ENCODE measurements at regions not wholly inside any gene's neighbourhood (a gene's known extent, or its start where the extent isn't known, plus 50 kb on each side); places are given as distances from the start of the nearest gene placed in this dataset.
"Not testable (repeated sequence)": the region's sequence is repeated elsewhere in the genome, so short reads cannot be mapped to it uniquely, and the experiment has no call there.

GRCh38 chrX:16320765-16321355 lies 153.6 kb downstream of the MAGEB17 start:
- no peak for DNase-seq (ENCODE audit: low spot score)

DNA sequence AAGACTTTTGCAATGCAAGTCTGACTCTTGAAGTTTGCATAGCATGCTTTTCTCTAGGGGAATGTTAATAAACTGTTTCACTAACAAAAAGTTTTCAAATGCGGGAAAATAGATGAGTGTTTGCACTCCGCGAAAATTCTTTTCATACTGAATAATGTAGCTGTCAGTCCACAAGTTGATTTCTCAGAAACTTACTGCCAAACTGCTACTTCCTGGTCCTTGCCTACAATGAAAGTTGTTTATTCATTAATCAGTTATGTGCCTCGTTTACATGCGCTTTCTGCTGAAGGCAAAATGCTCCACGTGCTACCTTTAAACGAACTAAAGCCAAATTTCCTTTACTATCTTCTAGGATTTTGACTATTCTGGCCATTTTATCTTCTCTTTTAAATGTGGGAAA lies 166.2 kb downstream of the MAGEB17 start:
- DNase-seq (ENCODE audit: low spot score), result no peak

- DNase-seq (ENCODE audit: low spot score), result no peak
Measured at GRCh38 chrX:16335181-16335580, 167.9 kb downstream of the MAGEB17 start.

DNA sequence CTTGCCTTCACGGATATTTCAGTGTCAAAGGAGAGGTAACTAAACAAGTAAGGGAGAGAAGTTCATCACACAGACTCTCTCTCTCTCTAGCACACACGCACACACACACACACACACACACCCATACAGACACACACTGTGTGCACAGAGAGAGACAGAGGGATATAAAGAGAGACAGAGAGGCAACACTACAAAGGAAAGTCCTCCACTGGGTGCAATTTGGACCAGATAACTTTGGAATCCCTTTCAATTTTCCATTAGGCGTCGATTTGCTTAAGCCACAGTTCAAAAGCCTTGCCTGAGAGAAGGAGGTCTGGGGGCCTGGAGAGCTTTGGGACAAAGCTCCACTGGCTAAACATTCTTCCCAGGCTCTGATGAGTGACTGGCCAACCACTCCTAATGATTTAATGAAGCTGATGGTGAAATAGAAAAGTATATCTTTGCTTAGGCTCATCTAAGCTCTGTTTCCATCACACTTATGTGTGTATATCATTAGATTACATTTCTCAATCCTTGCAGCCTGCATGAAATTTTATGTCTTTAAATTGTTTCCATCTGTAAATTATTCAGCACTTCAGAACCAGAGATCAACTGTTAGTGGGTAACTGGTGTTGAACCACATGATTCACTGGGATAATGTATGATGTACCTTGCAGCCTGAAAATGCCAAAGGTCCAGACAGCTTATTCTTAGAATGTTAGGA lies 180.8 kb downstream of the MAGEB17 start:
- no peak for DNase-seq (ENCODE audit: low spot score)

DNA sequence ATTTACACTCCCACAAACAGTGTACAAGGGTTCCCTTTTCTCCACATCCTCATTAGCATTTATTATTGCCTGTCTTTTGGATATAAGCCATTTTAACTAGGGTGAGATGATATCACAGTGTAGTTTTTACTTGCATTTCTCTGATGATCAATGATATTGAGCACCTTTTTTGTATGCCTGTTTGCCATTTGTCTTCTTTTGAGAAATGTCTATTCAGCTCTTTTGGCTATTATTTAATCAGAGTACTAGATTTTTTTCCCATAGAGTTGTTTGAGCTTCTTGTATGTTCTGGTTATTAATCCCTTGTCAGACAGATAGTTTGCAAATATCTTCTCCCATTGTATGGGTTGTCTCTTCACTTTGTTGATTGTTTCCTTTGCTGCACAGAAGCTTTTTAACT lies 190.6 kb downstream of the MAGEB17 start:
- no peak for DNase-seq (ENCODE audit: low spot score)

DNA sequence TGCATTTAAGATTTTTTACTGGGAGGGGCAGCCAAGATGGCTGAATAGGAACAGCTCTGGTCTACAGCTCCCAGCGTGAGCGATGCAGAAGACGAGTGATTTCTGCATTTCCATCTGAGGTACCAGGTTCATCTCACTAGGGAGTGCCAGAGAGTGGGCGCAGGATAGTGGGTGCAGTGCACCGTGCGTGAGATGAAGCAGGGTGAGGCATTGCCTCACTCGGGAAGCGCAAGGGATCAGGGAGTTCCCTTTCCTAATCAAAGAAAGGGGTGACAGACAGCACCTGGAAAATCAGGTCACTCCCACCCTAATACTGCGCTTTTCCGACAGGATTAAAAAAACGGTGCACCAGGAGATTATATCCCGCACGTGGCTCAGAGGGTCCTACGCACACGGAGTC lies 192.8 kb downstream of the MAGEB17 start:
- not testable (repeated sequence) for DNase-seq (ENCODE audit: low spot score)

GRCh38 chrX:16368696-16369095 lies 201.4 kb downstream of the MAGEB17 start:
- DNase-seq (ENCODE audit: low spot score), result no peak

- DNase-seq (ENCODE audit: low spot score), result no peak
Measured at GRCh38 chrX:16376056-16376455, 208.8 kb downstream of the MAGEB17 start.

- DNase-seq (ENCODE audit: low spot score), result no peak
Measured at GRCh38 chrX:16386126-16386525, 218.8 kb downstream of the MAGEB17 start.

DNA sequence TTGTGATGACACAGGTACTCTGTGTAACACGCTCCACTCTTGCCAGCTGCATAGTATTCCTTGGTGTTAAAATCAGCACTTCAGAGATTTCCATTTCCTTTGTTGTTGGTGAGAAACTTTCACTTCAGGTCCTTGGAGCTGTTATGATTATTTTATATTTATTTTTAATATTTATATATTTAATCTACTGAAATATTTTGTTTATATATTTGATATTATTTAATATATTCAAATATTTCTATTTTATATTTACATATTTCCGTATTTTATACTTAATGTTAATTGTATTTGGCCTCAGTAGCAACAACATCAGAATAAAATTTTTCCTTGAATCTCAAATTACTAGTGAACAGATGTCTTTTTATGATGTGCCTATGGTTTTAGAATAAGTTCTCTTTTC lies 225.3 kb downstream of the MAGEB17 start:
- no peak for DNase-seq (ENCODE audit: low spot score)

DNA sequence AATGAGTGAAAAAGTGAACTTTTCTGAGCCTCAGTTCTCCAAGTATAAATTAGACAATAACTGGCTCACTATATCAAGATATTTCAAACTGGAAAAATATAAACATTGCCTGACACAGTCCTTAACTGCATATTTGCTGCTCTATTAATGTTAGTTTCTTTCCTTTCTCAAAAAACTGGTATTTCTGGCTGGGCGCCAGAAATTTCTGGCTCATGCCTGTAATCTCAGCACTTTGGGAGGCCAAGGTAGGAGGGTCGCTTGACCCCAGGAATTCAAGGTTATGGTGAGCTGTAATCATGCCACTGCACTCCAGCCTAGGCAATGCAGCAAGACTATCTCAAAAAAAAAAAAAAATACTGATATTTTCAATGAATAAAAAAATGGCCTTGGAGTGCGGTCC lies 227.0 kb downstream of the MAGEB17 start:
- no peak for DNase-seq (ENCODE audit: low spot score)

DNA sequence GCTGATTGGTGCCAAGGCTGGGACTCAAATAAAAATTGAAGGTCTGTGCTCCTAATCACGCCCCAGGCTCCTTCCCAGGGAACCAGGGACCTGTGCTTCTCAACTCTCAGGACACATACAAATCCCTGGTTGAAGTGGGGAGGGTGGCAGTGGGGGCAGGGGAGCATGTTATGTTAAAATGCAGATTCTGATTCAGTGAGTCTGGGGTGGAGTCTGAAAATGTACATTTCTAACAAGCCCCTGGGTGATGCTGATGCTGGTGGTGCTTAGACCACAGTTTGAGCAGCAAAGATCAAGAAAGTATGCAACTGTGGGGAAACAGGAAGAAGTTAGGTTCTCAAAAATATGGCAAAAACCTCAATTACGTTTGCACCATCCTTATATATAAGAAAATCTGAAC lies 236.5 kb downstream of the MAGEB17 start:
- no peak for DNase-seq (ENCODE audit: low spot score)

DNA sequence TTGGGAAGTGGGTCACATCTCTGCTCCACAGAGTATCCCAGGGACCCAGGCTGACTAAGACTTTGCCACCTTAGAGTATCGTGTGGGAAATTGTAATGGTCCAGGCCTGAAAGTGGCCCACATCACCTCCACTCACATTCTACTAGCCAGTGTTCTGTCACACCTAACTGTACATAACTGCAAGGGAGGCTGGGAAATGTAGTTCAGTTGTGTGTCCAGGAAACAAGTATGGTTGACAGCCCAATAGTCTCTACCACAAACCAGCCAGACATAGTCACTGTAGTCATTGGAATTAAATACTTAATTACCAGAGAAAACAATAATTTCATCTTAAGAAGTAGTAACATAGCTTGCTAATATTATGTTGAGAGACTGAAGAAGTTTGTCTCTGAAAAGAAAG lies 233.4 kb upstream of the S100G start:
- no peak for DNase-seq (ENCODE audit: low spot score)

- DNase-seq (ENCODE audit: low spot score), result no peak
Measured at GRCh38 chrX:16418650-16419049, 231.3 kb upstream of the S100G start.

GRCh38 chrX:16427668-16428067 lies 222.3 kb upstream of the S100G start:
- DNase-seq (ENCODE audit: low spot score), result no peak

DNA sequence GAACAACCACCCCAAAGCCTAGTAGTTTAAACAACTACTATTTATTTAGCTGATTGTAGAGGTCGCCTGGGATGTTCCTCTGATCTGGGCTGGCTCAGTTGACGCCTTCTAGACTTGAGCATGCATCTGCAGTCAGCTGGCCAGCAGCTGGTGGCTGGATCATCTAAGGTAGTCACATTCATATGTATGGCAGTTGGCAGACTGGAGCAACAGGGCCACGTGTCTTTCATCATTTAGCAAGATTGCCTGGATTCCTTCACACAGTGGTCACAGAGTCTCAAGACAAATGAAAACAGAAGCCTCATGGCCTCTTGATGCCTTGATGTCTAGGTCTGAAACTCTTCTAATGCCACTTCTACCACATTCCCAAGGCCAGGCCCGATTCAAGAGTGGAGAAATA lies 220.6 kb upstream of the S100G start:
- no peak for DNase-seq (ENCODE audit: low spot score)

DNA sequence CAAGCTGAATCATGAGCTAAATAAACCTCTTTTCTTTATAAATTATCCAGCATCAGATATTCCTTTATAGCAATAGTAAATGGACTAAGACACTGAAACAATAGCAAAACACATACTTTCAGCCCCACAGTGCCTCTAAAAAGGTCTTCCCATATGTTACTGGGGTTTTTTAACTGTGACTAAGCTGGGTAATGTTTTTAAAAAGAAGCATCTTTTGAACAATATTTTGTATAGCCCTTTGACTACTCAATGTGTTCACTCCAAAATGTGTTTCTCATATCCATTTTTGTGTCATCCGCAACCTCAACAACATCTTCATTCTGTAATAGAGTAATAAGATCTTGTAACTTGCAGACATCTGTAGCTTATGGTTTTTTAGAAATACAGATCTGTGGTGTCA lies 218.7 kb upstream of the S100G start:
- DNase-seq (ENCODE audit: low spot score), result no peak

DNA sequence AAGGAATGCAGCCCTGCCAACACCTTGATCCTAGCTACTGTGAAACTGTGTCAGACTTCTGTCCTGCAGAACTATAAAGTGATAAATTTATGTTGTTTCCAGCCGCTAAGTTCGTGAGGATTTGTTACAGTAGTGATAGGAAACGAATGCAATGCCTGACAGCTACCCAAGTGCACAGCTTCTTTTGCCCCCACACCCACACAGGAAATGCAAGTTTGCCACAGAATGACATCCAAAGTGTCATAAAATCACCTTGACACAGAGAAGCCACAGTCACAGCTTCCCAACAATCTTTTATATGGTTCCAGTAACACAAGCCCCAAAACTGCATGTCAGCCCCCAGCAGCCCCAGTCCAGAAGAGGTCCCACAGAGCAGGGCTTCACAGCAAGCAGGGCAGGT lies 216.9 kb upstream of the S100G start:
- DNase-seq (ENCODE audit: low spot score), result no peak

DNA sequence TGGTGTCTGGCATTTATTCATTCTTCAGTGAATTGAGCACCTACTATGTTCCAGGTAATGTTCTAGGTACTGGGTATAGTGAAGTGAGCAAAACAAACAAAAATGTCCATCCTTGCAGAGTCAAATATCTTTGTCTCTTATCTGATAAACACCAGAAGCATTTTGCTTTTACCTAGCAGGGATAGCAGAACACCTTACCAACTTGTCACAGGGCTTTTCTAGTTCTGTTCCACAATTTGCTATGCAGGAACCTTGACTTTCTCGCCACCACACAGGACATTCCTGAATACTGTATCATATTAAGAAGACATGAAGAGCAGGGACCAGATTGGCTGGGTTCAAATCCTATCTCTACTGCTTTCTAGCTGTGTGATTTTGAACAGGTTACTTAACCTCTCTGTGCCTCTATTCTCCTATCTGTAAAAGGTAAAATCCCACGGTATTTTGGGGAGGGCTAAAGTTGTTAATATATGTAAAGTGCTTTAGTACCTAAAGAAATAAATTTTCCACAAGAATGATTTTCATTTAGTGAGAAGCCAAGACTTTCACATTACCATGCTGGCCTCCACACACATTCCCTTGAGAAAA lies 214.5 kb upstream of the S100G start:
- no peak for DNase-seq (ENCODE audit: low spot score)

GRCh38 chrX:16436348-16437188 lies 213.4 kb upstream of the S100G start:
- DNase-seq (ENCODE audit: low spot score), result peak; percentile 56

- DNase-seq (ENCODE audit: low spot score), result no peak
Measured at GRCh38 chrX:16440446-16440845, 209.5 kb upstream of the S100G start.

DNA sequence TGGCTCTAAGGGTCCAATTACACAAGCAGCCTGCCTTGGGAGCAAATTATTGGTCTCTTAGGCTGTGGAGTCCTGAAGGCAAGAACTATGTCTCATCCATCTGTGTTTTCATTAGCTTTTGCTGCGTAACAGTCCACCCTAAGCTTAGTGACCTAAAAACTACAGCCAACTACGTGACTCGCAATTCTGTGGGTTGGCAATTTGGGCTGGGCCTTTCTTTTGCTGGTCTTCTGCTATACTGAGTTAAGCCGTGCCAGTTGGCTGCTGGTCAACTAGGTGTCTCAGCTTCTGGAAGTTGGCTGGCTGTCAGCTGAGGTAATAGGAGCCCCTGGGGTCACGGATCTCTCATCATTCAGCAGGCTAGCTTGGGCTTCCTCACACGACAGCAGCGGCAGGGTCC lies 205.6 kb upstream of the S100G start:
- DNase-seq (ENCODE audit: low spot score), result no peak

Data from Ammon's horn (tissue), 1 donor.